Adipose tissue (tissue), 3 donors: ENCODE measurements at regions not wholly inside any gene's neighbourhood (a gene's known extent, or its start where the extent isn't known, plus 50 kb on each side); places are given as distances from the start of the nearest gene placed in this dataset.

Source experiments
- H3K27ac ChIP-seq: one replicate; pipeline ENCODE4 v1.5.1; 2013; ENCODE audit warnings: low read depth, low read length
- WGBS, 3 donors: extraction: QIAGEN DNeasy Blood & Tissue Kit; methylation state at CpG; one replicate each; pipeline ENCODE4 v1.1.7; 2013; 5-methylcytosine and 5-hydroxymethylcytosine counted together
- donor health status: healthy with polysubstance abuse.
- donor health status: Bipolar disorder and iron deficiency.
- donor health status: healthy.

DNA sequence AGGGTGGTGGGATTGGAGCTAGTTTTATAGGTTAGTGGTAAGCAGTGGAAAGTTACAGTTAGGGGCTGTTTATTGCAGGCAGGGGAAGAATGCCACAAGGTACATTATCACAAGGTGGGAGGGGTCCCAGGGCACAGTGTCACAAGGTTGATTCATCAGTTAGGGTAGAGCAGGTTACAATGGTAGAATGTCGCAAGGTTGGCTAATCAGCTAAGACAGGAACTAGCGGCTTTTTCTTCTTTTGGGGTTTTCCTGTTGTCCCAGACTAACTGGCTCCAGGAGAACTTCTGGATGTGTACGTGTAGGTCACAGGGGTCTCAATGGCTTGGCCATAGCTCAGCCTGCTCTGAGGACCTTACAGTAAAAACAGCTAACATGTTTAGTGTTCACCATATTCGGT lies 1221.1 kb downstream of the SLITRK1 start:
- 70 to 86% (median 80%) methylated on average over 4 of the region's 4 CpGs for WGBS, 3 donors
- no peak overlapping the region for H3K27ac ChIP-seq

DNA sequence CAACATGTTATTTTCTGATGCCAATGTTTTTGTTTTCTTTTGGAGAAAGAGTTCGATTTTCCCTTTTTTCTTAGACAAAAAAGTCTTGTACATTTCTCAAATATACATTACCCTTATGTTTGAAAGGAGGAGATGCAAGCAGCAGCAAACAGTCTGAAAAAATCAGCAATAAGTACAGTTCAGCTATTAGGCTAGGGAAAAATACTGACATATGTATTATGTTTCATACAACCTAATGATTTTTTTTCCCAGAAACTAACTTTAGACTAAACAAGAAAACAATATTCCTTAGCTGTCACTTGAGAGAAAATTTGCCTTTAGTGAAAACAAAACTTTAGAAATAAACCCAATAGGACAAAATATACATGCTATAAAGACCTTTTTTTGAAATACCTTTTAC lies 1223.5 kb downstream of the SLITRK1 start:
- no peak overlapping the region for H3K27ac ChIP-seq
- 42 to 72% (median 69%) methylated on average over 1 of the region's 1 CpG for WGBS, 3 donors

DNA sequence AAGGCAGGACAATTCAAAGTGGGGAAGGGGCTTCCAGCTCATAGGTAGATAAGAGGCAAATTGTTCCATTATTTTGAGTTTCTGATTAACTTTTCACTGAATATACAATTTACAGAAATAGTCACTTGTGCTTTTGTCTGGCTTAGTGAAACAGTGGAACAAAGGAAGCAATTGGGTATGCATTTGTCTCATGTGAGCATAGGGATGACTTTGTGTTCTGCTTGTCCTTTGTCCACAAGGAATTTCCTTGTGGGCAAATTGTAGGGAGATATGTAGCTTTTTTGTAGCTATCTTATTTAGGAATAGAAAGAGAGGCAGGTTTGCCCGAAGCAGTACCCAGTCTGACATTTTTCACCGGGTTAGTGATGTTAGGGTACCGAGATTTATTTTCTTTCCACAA lies 1224.8 kb downstream of the SLITRK1 start:
- 87 to 92% (median 90%) methylated on average over 3 of the region's 3 CpGs for WGBS, 3 donors

DNA sequence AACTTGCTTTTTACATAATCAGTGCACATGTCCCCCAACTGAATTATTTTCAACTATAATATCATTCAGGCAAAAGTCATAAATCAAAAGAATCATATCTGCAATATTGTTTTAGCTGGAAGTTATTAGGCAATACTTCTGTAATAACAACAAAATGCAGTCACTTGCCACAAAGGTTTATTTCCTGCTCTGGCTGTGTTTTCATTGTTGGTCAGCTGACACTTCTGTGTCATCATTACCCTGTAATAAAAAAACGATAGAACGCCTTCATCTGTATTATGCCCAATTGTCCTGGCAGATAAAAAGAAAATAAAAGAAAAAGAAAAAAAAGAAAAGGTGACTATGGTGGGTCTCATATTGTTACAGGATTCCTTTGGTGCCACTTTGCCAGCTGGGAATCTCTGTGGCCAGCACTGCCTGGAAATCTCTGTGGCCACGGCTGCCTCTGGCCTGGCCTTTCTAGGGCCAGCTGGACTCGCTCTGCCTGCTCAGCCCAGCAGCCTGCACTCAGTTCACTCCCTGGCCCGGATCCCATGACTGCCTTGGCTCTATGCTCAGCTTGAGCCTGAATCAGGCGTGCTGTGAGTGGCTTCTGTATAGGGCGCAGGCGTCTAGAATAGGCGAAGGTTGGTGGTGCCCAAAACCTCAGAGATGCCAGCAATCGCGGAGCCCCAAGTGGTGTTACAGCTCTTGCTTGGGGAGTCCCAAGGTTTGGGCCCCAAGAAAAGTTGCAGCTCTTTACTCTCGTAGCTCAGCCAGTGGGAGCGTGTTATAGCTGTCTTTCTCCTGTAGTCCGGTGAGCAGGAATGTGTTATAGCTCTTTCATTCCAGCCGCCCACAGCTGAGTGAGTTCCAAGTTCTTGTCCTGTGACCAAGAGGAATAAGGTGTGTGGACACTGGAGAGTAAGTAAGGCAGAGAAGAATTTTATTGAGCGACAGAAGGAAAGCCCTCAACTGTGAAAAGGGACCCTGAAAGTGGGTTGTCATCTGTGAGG lies 1227.1 kb downstream of the SLITRK1 start:
- WGBS, 3 donors, result 74 to 86% (median 85%) methylated on average over 16 of the region's 16 CpGs
- H3K27ac ChIP-seq, result no peak overlapping the region

More for the DNA sequence above, 1224.8 kb downstream of the SLITRK1 start:
- no peak overlapping the region for H3K27ac ChIP-seq

DNA sequence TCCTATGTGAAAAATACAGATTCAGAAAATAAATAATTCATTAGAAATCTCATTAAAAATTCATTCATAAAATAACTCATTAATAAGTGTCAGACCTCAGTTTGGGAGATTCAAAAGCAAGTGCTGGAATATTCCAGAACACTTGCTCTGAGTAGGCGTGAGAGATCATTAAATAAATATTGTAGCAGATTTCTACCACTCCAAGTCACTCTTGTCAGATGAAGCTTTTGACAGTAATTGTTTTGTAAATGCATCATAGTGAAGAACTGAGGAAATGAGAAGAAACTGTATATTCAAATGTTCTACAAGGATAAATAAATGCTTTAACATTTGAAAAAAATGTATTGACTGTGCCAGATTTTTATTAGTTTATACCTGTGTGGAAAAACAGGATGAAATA lies 1228.1 kb downstream of the SLITRK1 start:
- WGBS, 3 donors, result 58 to 92% (median 81%) methylated on average over 1 of the region's 1 CpG
- H3K27ac ChIP-seq, result no peak overlapping the region

DNA sequence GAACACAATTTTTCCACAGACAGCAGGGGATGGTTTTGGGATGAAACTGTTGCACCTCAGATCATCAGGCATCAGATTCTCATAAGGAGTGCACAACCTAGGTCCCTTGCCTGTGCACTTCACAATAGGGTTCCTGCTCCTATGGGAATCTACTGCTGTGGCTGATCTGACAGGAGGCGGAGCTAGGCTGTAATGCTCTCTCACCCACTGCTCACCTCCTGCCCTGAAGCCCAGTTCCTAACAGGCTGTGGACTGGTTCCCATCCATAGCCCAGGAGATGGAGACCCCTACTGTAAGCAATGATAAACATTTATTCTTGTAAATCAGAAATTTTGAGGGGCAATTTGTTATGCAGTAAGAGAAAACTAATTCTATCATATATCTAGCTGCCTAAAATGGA lies 1234.7 kb downstream of the SLITRK1 start:
- no peak overlapping the region for H3K27ac ChIP-seq
- 85 to 94% (median 88%) methylated on average over 1 of the region's 1 CpG for WGBS, 3 donors

DNA sequence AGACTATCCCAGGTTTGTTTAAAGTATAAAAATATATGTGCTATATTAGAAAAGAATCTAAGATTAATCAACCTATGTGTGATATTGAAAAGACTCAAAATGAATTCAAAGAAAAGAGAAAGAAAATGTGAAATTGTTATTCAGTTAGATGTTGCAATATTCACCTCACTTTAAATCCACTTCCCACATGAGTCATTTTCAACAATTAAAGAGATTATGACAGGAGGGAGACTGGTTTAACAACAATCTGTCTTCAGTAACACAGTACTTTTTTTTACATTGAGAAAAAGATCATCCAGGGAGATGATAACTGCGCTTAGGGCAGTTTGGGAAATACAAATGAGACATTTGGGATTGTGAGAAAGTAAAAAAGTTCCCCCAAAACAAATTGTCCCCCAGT lies 1246.2 kb downstream of the SLITRK1 start:
- 87 to 91% (median 89%) methylated on average over 1 of the region's 1 CpG for WGBS, 3 donors
- no peak overlapping the region for H3K27ac ChIP-seq

DNA sequence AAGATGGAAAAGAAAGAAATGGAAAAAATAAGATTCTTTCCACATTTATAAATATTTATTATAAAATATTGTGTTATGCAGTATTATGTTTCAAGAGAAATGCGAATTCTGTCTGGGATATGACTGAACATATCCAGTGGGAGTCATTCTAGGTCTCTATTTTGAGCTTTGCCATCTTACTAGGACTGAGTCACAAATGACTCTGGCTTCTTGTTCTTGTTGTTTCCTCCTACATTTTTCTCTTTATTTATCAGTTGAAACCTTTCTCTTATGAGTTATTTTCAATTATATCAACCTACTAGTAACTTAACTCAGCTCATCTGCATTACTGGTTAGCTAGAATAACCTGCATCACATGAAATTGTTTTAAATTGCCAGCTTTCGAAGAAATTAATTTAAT lies 1247.3 kb downstream of the SLITRK1 start:
- no peak overlapping the region for H3K27ac ChIP-seq
- WGBS, 3 donors, result 76 to 81% (median 78%) methylated on average over 2 of the region's 2 CpGs

DNA sequence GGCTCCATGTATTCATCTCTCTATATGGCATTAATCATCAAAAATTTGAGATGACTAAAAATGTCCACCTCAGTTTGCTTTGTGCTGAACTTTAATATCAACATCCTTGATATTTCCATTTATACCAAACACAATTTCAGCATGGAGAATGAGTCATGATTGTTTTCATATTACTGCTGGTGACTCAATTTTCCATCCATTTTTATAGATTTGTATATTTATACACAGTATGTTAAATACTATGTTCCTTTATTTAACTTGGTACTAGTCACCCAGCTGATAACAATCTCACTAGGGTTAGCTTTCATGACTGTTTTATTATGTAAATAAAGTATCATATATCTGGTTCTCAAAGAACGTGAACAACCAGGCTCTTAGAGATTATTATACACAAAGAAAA lies 1255.1 kb downstream of the SLITRK1 start:
- no peak overlapping the region for H3K27ac ChIP-seq
- WGBS, 3 donors, result 14 to 68% (median 46%) methylated on average over 1 of the region's 1 CpG

DNA sequence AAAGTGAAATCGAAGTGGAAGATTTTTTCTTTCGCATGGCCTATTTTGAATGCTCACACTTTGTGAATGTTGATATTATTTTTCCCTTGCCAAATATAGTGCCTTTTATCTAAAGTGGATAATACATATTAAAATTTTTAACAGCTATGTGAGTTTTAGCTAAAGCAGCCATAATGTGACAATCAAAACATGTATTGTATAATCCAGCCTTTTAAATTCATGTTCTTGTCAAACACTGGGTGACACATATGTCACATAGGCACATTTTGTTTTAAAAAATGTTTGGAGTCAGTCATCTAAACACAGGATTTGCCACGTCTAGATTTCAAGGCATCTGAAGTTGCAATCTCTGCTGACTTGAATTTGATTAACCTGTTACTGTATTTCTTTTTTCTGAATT lies 1256.6 kb downstream of the SLITRK1 start:
- no peak overlapping the region for H3K27ac ChIP-seq
- WGBS, 3 donors, result 63 to 72% (median 65%) methylated on average over 3 of the region's 3 CpGs

DNA sequence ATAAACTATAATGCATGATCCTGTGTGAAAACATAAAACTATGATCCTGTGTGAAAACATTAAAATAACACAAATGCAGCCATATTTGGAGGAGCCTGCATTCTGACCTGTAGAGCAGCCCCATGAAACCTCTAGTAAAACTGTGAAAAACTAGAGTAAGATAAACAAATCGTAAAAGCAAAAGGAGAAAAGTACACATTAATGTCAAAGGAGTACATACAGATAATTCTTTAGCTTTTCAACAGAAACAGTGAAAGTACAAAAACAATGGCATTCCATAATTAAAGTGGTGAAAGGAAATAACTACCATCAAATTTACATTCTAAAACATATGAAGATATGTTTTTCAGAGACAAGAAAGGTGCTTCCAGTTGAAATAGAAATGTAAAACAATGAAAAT lies 1267.2 kb downstream of the SLITRK1 start:
- 29 to 71% (median 65%) methylated on average over 1 of the region's 1 CpG for WGBS, 3 donors
- no peak overlapping the region for H3K27ac ChIP-seq

DNA sequence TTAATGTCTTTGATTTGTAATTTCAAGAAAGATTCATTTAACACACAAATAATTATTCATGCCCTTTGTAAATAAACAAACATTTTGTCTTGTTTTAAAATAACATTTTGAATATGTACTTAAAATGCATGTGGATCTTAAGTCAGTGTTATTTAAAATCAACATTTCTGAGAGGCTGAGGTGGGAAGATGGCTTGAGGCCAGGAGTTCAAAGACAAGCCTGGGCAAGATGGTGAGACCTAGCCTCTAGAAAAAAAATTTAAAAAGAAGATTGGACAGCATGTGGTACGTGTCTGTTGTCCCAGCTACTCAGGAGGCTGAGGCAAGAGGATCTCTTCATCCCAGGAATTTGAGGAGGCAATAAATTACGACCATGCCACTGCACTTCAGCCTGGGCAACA lies 1268.2 kb downstream of the SLITRK1 start:
- 68 to 83% (median 68%) methylated on average over 2 of the region's 2 CpGs for WGBS, 3 donors
- H3K27ac ChIP-seq, result no peak overlapping the region

DNA sequence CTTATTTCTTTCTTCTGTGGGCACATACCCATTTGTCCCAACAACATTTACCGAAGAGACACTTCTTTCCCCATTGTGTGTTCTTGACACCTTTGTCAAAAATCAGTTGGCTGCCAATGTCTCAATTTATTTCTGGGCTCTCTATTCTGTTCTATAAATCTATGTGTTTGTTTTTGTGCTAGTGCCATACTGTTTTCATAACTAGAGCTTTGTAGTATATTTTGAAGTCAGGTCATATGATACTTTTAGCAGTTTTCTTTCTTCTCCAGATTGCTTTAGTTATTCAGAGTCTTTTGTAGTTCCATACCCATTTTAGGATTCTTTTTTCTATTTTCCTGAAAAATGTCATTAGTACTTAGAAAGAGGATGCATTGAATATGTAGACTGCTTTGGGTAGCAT lies 1276.3 kb downstream of the SLITRK1 start:
- H3K27ac ChIP-seq, result no peak overlapping the region
- WGBS, 3 donors, result 96 to 100% (median 96%) methylated on average over 1 of the region's 1 CpG

DNA sequence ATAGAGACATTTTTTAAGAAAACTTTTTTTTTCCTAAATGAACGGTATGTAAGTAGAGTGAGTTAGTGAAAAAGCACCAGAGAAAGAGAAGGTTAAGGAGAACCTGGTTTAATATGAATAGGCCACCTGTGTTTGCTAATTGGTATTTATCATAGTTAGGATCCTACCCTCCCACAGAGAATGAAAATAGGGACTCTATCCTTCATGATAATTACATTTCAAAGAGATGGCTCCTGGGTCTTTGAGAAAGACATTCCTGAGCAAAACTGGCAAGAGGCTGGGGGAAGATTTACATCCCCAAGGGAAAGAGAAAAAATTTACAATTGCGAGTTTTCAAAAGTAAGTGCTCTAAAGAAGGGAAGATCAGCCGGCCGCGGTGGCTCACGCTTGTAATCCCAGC lies 1284.5 kb downstream of the SLITRK1 start:
- WGBS, 3 donors, result 33 to 72% (median 49%) methylated on average over 6 of the region's 6 CpGs
- no peak overlapping the region for H3K27ac ChIP-seq

DNA sequence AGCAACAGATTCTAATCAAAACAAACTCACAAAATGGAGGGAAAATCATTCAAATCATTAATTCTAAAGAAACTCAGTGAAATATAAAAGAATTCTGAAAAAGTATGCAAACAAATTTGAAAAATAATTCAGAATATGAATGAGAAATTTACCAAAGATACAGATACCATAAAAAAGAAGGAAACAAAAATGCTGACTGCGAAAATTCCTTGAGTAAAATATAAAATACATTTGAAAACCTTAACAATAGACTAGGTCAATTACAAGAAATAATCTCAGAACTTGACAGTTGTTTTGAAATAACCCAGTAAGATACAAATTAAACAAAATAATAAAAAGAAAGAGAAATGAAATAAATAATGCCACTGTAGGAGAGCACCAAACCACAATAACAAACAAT lies 1289.0 kb downstream of the SLITRK1 start:
- WGBS, 3 donors, result 75 to 90% (median 79%) methylated on average over 1 of the region's 1 CpG
- no peak overlapping the region for H3K27ac ChIP-seq

DNA sequence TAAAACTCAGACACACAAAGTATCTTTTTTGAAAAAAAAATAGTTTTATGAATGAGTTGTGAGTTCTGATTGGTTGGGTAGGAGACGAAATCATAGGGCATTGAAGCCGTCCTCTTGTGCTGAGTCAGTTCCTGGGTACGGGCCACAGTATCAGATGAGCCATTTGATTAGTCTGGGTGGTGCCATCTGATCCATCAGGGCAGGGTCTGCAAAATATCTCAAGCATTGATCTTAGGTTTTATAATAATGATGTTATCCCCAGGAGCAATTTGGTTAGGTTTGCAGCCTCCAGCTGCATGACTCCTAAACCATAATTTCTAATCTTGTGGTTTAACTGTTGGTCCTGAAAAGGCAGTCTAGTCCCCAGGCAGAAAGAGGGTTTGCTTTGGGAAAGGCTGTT lies 1310.6 kb downstream of the SLITRK1 start:
- 62 to 76% (median 64%) methylated on average over 3 of the region's 3 CpGs for whole genome bisulfite sequencing, 3 donors

DNA sequence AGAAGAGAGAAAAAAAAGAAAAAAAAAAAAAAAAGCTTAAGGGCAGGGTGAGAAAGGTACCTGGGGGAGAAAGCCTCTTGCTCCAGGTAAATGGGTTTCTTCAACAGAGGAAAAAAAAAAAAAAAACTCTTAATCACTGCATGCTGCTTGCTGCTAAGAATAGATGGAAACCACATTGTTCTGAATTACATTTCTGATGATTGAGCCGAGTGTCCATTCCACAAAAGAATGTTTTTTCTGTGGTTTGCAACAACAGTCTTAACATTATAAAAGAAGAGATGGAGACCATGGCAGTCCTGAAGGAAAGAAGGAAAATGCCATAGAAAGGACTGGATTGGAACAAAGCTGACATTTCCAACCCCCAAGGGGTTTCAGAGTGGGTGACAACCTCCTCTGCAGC lies 1312.7 kb downstream of the SLITRK1 start:
- 73 to 85% (median 75%) methylated on average over 1 of the region's 1 CpG for WGBS, 3 donors
- no peak overlapping the region for H3K27ac ChIP-seq

More for the DNA sequence above, 1310.6 kb downstream of the SLITRK1 start:
- H3K27ac ChIP-seq, result no peak overlapping the region

DNA sequence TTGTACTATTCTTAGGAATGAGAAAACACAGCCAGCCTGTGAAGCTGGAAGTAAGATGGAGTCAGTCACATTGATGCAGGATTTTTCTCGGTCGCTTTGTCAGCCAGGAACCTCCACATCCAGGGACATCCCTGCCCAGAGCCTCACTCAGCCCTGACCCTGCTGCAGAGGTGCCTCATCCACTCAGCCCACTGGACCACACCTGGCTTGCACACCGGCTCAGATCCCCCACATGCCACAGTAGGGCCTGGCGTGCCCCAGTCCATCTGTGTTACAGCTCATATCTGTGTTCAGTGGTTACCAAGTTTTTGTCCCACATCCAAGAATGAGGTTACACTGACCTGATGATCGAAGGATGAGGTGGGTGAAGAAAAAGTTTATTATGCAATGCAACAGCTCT lies 1315.4 kb downstream of the SLITRK1 start:
- 82 to 92% (median 88%) methylated on average over 5 of the region's 5 CpGs for WGBS, 3 donors
- no peak overlapping the region for H3K27ac ChIP-seq

DNA sequence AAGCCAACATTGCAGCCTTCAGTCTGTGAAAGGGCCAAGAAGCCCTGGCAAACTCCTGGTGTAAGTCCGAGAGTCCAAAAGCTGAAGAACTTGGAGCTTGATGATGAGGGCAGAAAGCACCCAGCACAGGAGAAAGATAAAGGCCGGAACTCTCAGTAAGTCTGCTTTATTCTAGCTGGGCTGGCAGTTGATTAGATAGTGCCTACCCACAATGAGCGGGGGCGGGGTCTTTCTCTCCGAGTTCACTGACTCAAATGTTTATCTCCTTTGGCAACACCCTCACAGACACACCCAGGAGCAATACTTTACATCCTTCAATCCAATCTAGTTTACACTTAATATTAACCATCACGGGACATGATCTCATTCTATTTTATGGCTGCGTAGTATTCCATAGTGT lies 1317.1 kb downstream of the SLITRK1 start:
- H3K27ac ChIP-seq, result no peak overlapping the region
- WGBS, 3 donors, result 68 to 84% (median 78%) methylated on average over 7 of the region's 7 CpGs

DNA sequence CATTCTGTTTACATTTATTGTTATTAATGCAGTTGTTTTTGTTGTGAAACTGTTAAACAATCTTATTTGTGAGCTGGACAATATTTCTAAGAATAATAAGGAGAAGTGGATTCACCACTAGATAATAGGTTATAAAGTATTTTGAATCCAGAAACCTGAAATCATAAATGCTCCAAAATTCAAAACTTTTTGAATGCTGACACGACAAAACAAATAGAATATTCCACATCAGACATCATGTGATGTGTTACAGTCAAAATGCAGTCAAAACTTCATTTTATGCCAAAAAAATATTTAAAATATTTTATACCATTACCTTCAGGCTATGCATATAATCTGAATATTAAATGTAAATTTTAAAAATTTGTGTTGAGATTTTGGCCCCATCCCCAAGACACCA lies 1321.4 kb downstream of the SLITRK1 start:
- 69 to 81% (median 77%) methylated on average over 1 of the region's 1 CpG for WGBS, 3 donors
- no peak overlapping the region for H3K27ac ChIP-seq
